WERI-Rb-1 (cell line): ENCODE measurements at regions not wholly inside any gene's neighbourhood (a gene's known extent, or its start where the extent isn't known, plus 50 kb on each side); places are given as distances from the start of the nearest gene placed in this dataset.

Experiments
- DNase-seq: peaks from one replicate; pipeline ENCODE4 v3.0.0-alpha.2; 2020
- H3K27ac ChIP-seq: fragments of 250-450 bp; sonication (Bioruptor Pico); 2 replicates; pipeline ENCODE4 v1.5.1; 2020; ENCODE audit warnings: mild to moderate bottlenecking, moderate library complexity
- H3K27me3 ChIP-seq: fragments of 250-450 bp; sonication (Bioruptor Pico); 2 replicates; pipeline ENCODE4 v1.5.1; 2021; ENCODE audit warnings: mild to moderate bottlenecking, low read depth, moderate library complexity; ENCODE audit not compliant: insufficient read depth, severe bottlenecking
- H3K36me3 ChIP-seq: fragments of 250-450 bp; sonication (Bioruptor Pico); 2 replicates; pipeline ENCODE4 v1.5.1; 2020; ENCODE audit warnings: mild to moderate bottlenecking, moderate library complexity
- H3K4me3 ChIP-seq: 2 replicates; pipeline ENCODE4 v1.5.1; 2011; ENCODE audit warnings: low read depth, mild to moderate bottlenecking, control low read depth, low read length
- H3K9me3 ChIP-seq: fragments of 250-450 bp; sonication (Bioruptor Pico); 2 replicates; pipeline ENCODE4 v1.5.1; 2021; ENCODE audit warnings: mild to moderate bottlenecking, moderate library complexity; ENCODE audit not compliant: severe bottlenecking
- CTCF ChIP-seq: IDR thresholded peaks from 2 replicates; pipeline ENCODE4 v1.5.1; 2011; ENCODE audit warnings: low read depth, mild to moderate bottlenecking, control low read depth, inconsistent platforms, low read length

DNA sequence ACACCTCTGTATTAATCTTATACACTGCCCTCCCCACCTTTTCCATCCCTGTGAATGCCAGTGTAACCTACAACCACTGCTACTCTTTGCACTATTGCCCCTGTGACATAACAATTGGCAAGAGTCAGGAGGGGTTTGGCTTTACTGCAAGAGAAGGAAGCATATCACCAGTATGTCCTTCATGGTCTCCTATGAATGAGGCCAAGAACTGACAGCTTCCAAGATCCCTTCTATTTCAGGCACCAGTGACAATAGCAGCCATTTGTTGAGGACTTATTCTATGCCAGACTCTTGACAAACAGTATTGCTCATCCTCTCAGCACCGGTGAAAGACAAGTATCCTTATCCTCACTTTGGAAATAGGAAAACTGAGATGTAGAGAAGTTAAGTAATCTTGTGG, 363.9 kb downstream of the MID1IP1 start:
- Histone ChIP-seq H3K27me3 (peaks cover 6% of the 10 kb centered on the region), H3K4me3 (no peak overlapping the region), H3K9me3 (no peaks in the 10 kb centered on the region), H3K27ac (no peak overlapping the region), H3K36me3 (no peaks in the 10 kb centered on the region)
- no peak for TF ChIP-seq CTCF
- no peak for DNase-seq

- Histone ChIP-seq H3K4me3 (no peak overlapping the region), H3K27ac (no peak overlapping the region), H3K9me3 (no peaks in the 10 kb centered on the region), H3K36me3 (no peaks in the 10 kb centered on the region), H3K27me3 (peaks cover 6% of the 10 kb centered on the region)
- DNase-seq: no peak
- no peak for TF ChIP-seq CTCF
Observed at GRCh38 chrX:39165773-39166172, 364.5 kb downstream of the MID1IP1 start.

- Histone ChIP-seq H3K27ac (no peak overlapping the region), H3K27me3 (peaks cover 6% of the 10 kb centered on the region), H3K4me3 (no peak overlapping the region), H3K9me3 (no peaks in the 10 kb centered on the region), H3K36me3 (no peaks in the 10 kb centered on the region)
- no peak for TF ChIP-seq CTCF
- no peak for DNase-seq
Observed at GRCh38 chrX:39167791-39168190, 366.5 kb downstream of the MID1IP1 start.

GRCh38 chrX:39168609-39169008, 367.4 kb downstream of the MID1IP1 start:
- Histone ChIP-seq H3K4me3 (no peak overlapping the region), H3K27ac (no peak overlapping the region), H3K9me3 (no peaks in the 10 kb centered on the region), H3K27me3 (peaks cover 8% of the 10 kb centered on the region), H3K36me3 (no peaks in the 10 kb centered on the region)
- no peak for TF ChIP-seq CTCF
- DNase-seq: no peak

DNA sequence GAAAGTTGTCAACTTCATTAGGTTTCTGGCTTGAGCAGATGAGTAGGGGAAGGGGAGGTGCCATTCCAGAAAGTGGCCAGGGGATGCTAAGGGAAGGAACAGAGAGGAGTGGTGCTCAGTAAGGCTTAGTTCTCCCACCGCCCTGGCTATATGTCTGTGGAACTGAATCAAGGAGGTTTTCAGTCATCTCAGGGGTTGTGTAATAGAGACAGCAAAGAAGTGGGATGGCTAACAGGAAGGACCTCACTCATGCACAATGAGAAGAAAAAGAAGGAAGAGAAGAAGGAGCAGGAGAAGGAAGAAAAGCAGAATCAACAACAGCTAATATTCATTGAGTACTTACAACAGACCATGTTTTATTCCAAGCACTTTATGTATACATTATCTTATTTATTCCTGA, 368.7 kb downstream of the MID1IP1 start:
- no peak for DNase-seq

More for the DNA sequence above, 368.7 kb downstream of the MID1IP1 start:
- no peaks in the 10 kb centered on the region for H3K36me3 ChIP-seq
- H3K27me3 ChIP-seq: peaks cover 13% of the 10 kb centered on the region
- no peaks in the 10 kb centered on the region for H3K9me3 ChIP-seq
- H3K4me3 ChIP-seq: no peak overlapping the region
- no peak for TF ChIP-seq CTCF
- H3K27ac ChIP-seq: no peak overlapping the region
